ENCODE measurements at regions not wholly inside any gene's neighbourhood (a gene's known extent, or its start where the extent isn't known, plus 50 kb on each side); places are given as distances from the start of the nearest gene placed in this dataset.

- Histone ChIP-seq H3K4me3 (replicated peaks in 1 of 3; ENCODE audit: insufficient read depth in 1 of 3, low read depth in 2 of 3, low read length in 3 of 3) (no peak overlapping the region), H3K27ac (ENCODE audit: extremely low read length, insufficient read depth, low read length) (no peak overlapping the region), H3K4me2 (ENCODE audit: low read depth, low read length) (no peak overlapping the region), H3K36me3 (replicated peaks in 1 of 2; ENCODE audit: control insufficient read depth in 1 of 2, insufficient read depth in 2 of 2, low read length in 2 of 2) (no peaks in the 10 kb centered on the region), H3K27me3 (ENCODE audit: control insufficient read depth in 1 of 2, insufficient read depth in 2 of 2, low read length in 2 of 2) (no peaks in the 10 kb centered on the region), H3K4me1 (ENCODE audit: insufficient read depth, low read length) (peaks cover 13% of the 10 kb centered on the region), H3K9ac (ENCODE audit: insufficient read depth, low read depth, low read length) (no peak overlapping the region), H3K79me2 (ENCODE audit: insufficient read depth, low read length) (peaks cover 1% of the 10 kb centered on the region), H2AFZ (ENCODE audit: low read length) (no peak overlapping the region), H4K20me1 (ENCODE audit: insufficient read depth, low read length) (no peaks in the 10 kb centered on the region), H3K9me3 (ENCODE audit: low read length) (peaks cover 10% of the 10 kb centered on the region; the same call in 1 of the 2 replicates)
- ChIA-PET CTCF (ENCODE audit: low intra/inter-chr PET ratio, low total read pairs) (no interaction called here), POLR2A (no interaction called here)
- TF ChIP-seq ZNF318 (CRISPR knock-in tag; IDR thresholded peaks at IDR 0.05), result no peak
- TF ChIP-seq ZSCAN25 (CRISPR knock-in tag; IDR thresholded peaks at IDR 0.05), result no peak
- no peak for TF ChIP-seq ZNF7 (CRISPR knock-in tag; IDR thresholded peaks at IDR 0.05)
- TF ChIP-seq BRF2 (CRISPR knock-in tag; IDR thresholded peaks at IDR 0.05), result no peak
- no peak for TF ChIP-seq ZKSCAN8 (CRISPR knock-in tag; IDR thresholded peaks at IDR 0.05; ENCODE audit: borderline replicate concordance)
- no peak for FAIRE-seq
- no peak for ATAC-seq
- WGBS (ENCODE audit: low lambda C conversion rate), result 80% methylated on average over 4 of the region's 4 CpGs
- no TSS peak for BruUV-seq (replicated peaks)
- intact Hi-C loops (cut with micrococcal nuclease; ENCODE audit: unreplicated experiment), result no loop called here
- in situ Hi-C loops (cut with HindIII; ENCODE audit: extremely low pct_ligation_motif_present, low pct_unique_long_range_greater_than_20kb), result no loop called here
- no peak for DNase-seq (ENCODE audit: low spot score)
Measured at GRCh38 chr12:107386569-107386968, 293.2 kb upstream of the CRY1 start.
